Panc1 (cell line): ENCODE measurements at regions not wholly inside any gene's neighbourhood (a gene's known extent, or its start where the extent isn't known, plus 50 kb on each side); places are given as distances from the start of the nearest gene placed in this dataset.

ENCODE experiments used
- CTCF ChIP-seq: fragments of 450-650 bp; IDR thresholded peaks from 2 replicates; pipeline ENCODE4 v1.5.1; 2017; ENCODE audit warnings: mild to moderate bottlenecking
- POLR2AphosphoS5 ChIP-seq: IDR thresholded peaks from 2 replicates; pipeline ENCODE4 v1.6.1; 2012; ENCODE audit warnings: mild to moderate bottlenecking, low read depth, low read length, moderate library complexity
- SIN3A ChIP-seq: IDR thresholded peaks from 2 replicates; pipeline ENCODE4 v1.6.1; 2012; ENCODE audit warnings: low read depth, mild to moderate bottlenecking, low read length, moderate library complexity, borderline replicate concordance; ENCODE audit not compliant: insufficient read depth

- TF ChIP-seq CTCF, result no peak
- no peak for TF ChIP-seq POLR2AphosphoS5
- TF ChIP-seq SIN3A, result no peak
These were observed 118.9 kb upstream of the COL21A1 start for GRCh38 chr6:56366141-56366852.
